ENCODE measurements at regions not wholly inside any gene's neighbourhood (a gene's known extent, or its start where the extent isn't known, plus 50 kb on each side); places are given as distances from the start of the nearest gene placed in this dataset.

GRCh38 chr16:48105976-48106375 lies 49.8 kb downstream of the ABCC12 start:
- WGBS = 90% methylated on average over 6 of the region's 6 CpGs
- no peak for DNase-seq (ENCODE audit: low read depth in 6 of 9, low spot score in 9 of 9)
- Histone ChIP-seq H3K9me3 (ENCODE audit: control insufficient read depth in 2 of 2, insufficient read depth in 1 of 2, low read length in 1 of 2) (no peaks in the 10 kb centered on the region), H3K4me1 (ENCODE audit: control insufficient read depth in 2 of 2, insufficient read depth in 2 of 2, low read length in 2 of 2) (no peaks in the 10 kb centered on the region), H3K4me3 (ENCODE audit: low read length in 2 of 2) (no peak overlapping the region), H3K27me3 (ENCODE audit: control insufficient read depth in 2 of 2, insufficient read depth in 1 of 2, low read length in 1 of 2) (no peaks in the 10 kb centered on the region), H3K27ac (ENCODE audit: low read depth in 1 of 2, low read length in 1 of 2) (no peak overlapping the region), H3K36me3 (ENCODE audit: control insufficient read depth in 2 of 2, insufficient read depth in 2 of 2, low read length in 1 of 2) (no peaks in the 10 kb centered on the region)

- Histone ChIP-seq H3K4me3 (ENCODE audit: low read length in 2 of 2) (no peak overlapping the region), H3K36me3 (ENCODE audit: control insufficient read depth in 2 of 2, insufficient read depth in 2 of 2, low read length in 1 of 2) (no peaks in the 10 kb centered on the region), H3K27me3 (ENCODE audit: control insufficient read depth in 2 of 2, insufficient read depth in 1 of 2, low read length in 1 of 2) (no peaks in the 10 kb centered on the region), H3K4me1 (ENCODE audit: control insufficient read depth in 2 of 2, insufficient read depth in 2 of 2, low read length in 2 of 2) (no peaks in the 10 kb centered on the region), H3K27ac (ENCODE audit: low read depth in 1 of 2, low read length in 1 of 2) (no peak overlapping the region), H3K9me3 (ENCODE audit: control insufficient read depth in 2 of 2, insufficient read depth in 1 of 2, low read length in 1 of 2) (no peaks in the 10 kb centered on the region)
- no peak for DNase-seq (ENCODE audit: low read depth in 6 of 9, low spot score in 9 of 9)
- WGBS = 90% methylated on average over 4 of the region's 4 CpGs
These were observed 50.3 kb downstream of the ABCC12 start for GRCh38 chr16:48105456-48105855.

- WGBS = 88% methylated on average over 6 of the region's 6 CpGs
- no peak overlapping the region for H3K4me3 ChIP-seq (ENCODE audit: low read length in 2 of 2)
- no peak overlapping the region for H3K27ac ChIP-seq (ENCODE audit: low read depth in 1 of 2, low read length in 1 of 2)
- no peaks in the 10 kb centered on the region for H3K36me3 ChIP-seq (ENCODE audit: control insufficient read depth in 2 of 2, insufficient read depth in 2 of 2, low read length in 1 of 2)
- no peaks in the 10 kb centered on the region for H3K9me3 ChIP-seq (ENCODE audit: control insufficient read depth in 2 of 2, insufficient read depth in 1 of 2, low read length in 1 of 2)
- DNase-seq (ENCODE audit: low read depth in 6 of 9, low spot score in 9 of 9) = no peak
- H3K4me1 ChIP-seq (ENCODE audit: control insufficient read depth in 2 of 2, insufficient read depth in 2 of 2, low read length in 2 of 2) = no peaks in the 10 kb centered on the region
- H3K27me3 ChIP-seq (ENCODE audit: control insufficient read depth in 2 of 2, insufficient read depth in 1 of 2, low read length in 1 of 2) = no peaks in the 10 kb centered on the region
These were observed 52.2 kb downstream of the ABCC12 start for GRCh38 chr16:48103591-48103990.

GRCh38 chr16:48102083-48103008 lies 53.4 kb downstream of the ABCC12 start:
- no peaks in the 10 kb centered on the region for H3K36me3 ChIP-seq (ENCODE audit: control insufficient read depth in 2 of 2, insufficient read depth in 2 of 2, low read length in 1 of 2)
- H3K4me1 ChIP-seq (ENCODE audit: control insufficient read depth in 2 of 2, insufficient read depth in 2 of 2, low read length in 2 of 2) = no peaks in the 10 kb centered on the region
- no peaks in the 10 kb centered on the region for H3K27me3 ChIP-seq (ENCODE audit: control insufficient read depth in 2 of 2, insufficient read depth in 1 of 2, low read length in 1 of 2)
- 89% methylated on average over 15 of the region's 15 CpGs for WGBS
- H3K27ac ChIP-seq (ENCODE audit: low read depth in 1 of 2, low read length in 1 of 2) = no peak overlapping the region
- no peaks in the 10 kb centered on the region for H3K9me3 ChIP-seq (ENCODE audit: control insufficient read depth in 2 of 2, insufficient read depth in 1 of 2, low read length in 1 of 2)
- DNase-seq (ENCODE audit: low read depth in 6 of 9, low spot score in 9 of 9) = no peak
- no peak overlapping the region for H3K4me3 ChIP-seq (ENCODE audit: low read length in 2 of 2)

- Histone ChIP-seq H3K9me3 (ENCODE audit: control insufficient read depth in 2 of 2, insufficient read depth in 1 of 2, low read length in 1 of 2) (no peaks in the 10 kb centered on the region), H3K36me3 (ENCODE audit: control insufficient read depth in 2 of 2, insufficient read depth in 2 of 2, low read length in 1 of 2) (no peaks in the 10 kb centered on the region), H3K27ac (ENCODE audit: low read depth in 1 of 2, low read length in 1 of 2) (no peak overlapping the region), H3K27me3 (ENCODE audit: control insufficient read depth in 2 of 2, insufficient read depth in 1 of 2, low read length in 1 of 2) (no peaks in the 10 kb centered on the region), H3K4me1 (ENCODE audit: control insufficient read depth in 2 of 2, insufficient read depth in 2 of 2, low read length in 2 of 2) (no peaks in the 10 kb centered on the region), H3K4me3 (ENCODE audit: low read length in 2 of 2) (no peak overlapping the region)
- 72% methylated on average over 13 of the region's 13 CpGs for WGBS
- no peak for DNase-seq (ENCODE audit: low read depth in 6 of 9, low spot score in 9 of 9)
These were observed 54.6 kb downstream of the ABCC12 start for GRCh38 chr16:48101069-48101674.

- Histone ChIP-seq H3K36me3 (ENCODE audit: control insufficient read depth in 2 of 2, insufficient read depth in 2 of 2, low read length in 1 of 2) (no peaks in the 10 kb centered on the region), H3K27ac (ENCODE audit: low read depth in 1 of 2, low read length in 1 of 2) (no peak overlapping the region), H3K27me3 (ENCODE audit: control insufficient read depth in 2 of 2, insufficient read depth in 1 of 2, low read length in 1 of 2) (no peaks in the 10 kb centered on the region), H3K4me3 (ENCODE audit: low read length in 2 of 2) (no peak overlapping the region), H3K9me3 (ENCODE audit: control insufficient read depth in 2 of 2, insufficient read depth in 1 of 2, low read length in 1 of 2) (no peaks in the 10 kb centered on the region), H3K4me1 (ENCODE audit: control insufficient read depth in 2 of 2, insufficient read depth in 2 of 2, low read length in 2 of 2) (no peaks in the 10 kb centered on the region)
- WGBS = 93% methylated on average over 5 of the region's 5 CpGs
- no peak for DNase-seq (ENCODE audit: low read depth in 6 of 9, low spot score in 9 of 9)
These were observed 56.3 kb downstream of the ABCC12 start for GRCh38 chr16:48099455-48099854.

GRCh38 chr16:48098472-48098871 lies 57.3 kb downstream of the ABCC12 start:
- Histone ChIP-seq H3K27ac (ENCODE audit: low read depth in 1 of 2, low read length in 1 of 2) (no peak overlapping the region), H3K4me1 (ENCODE audit: control insufficient read depth in 2 of 2, insufficient read depth in 2 of 2, low read length in 2 of 2) (no peaks in the 10 kb centered on the region), H3K27me3 (ENCODE audit: control insufficient read depth in 2 of 2, insufficient read depth in 1 of 2, low read length in 1 of 2) (no peaks in the 10 kb centered on the region), H3K9me3 (ENCODE audit: control insufficient read depth in 2 of 2, insufficient read depth in 1 of 2, low read length in 1 of 2) (no peaks in the 10 kb centered on the region), H3K4me3 (ENCODE audit: low read length in 2 of 2) (no peak overlapping the region), H3K36me3 (ENCODE audit: control insufficient read depth in 2 of 2, insufficient read depth in 2 of 2, low read length in 1 of 2) (no peaks in the 10 kb centered on the region)
- DNase-seq (ENCODE audit: low read depth in 6 of 9, low spot score in 9 of 9) = no peak
- 96% methylated on average over 2 of the region's 2 CpGs for WGBS

- Histone ChIP-seq H3K27ac (ENCODE audit: low read depth in 1 of 2, low read length in 1 of 2) (no peak overlapping the region), H3K4me1 (ENCODE audit: control insufficient read depth in 2 of 2, insufficient read depth in 2 of 2, low read length in 2 of 2) (no peaks in the 10 kb centered on the region), H3K9me3 (ENCODE audit: control insufficient read depth in 2 of 2, insufficient read depth in 1 of 2, low read length in 1 of 2) (no peaks in the 10 kb centered on the region), H3K4me3 (ENCODE audit: low read length in 2 of 2) (no peak overlapping the region), H3K36me3 (ENCODE audit: control insufficient read depth in 2 of 2, insufficient read depth in 2 of 2, low read length in 1 of 2) (no peaks in the 10 kb centered on the region), H3K27me3 (ENCODE audit: control insufficient read depth in 2 of 2, insufficient read depth in 1 of 2, low read length in 1 of 2) (no peaks in the 10 kb centered on the region)
- 70% methylated on average over 14 of the region's 14 CpGs for WGBS
- DNase-seq (ENCODE audit: low read depth in 6 of 9, low spot score in 9 of 9) = no peak
These were observed 64.7 kb downstream of the ABCC12 start for GRCh38 chr16:48091117-48091516.

GRCh38 chr16:48089053-48089792 lies 66.6 kb downstream of the ABCC12 start:
- Histone ChIP-seq H3K27me3 (ENCODE audit: control insufficient read depth in 2 of 2, insufficient read depth in 1 of 2, low read length in 1 of 2) (no peaks in the 10 kb centered on the region), H3K4me3 (ENCODE audit: low read length in 2 of 2) (no peak overlapping the region), H3K27ac (ENCODE audit: low read depth in 1 of 2, low read length in 1 of 2) (no peak overlapping the region), H3K36me3 (ENCODE audit: control insufficient read depth in 2 of 2, insufficient read depth in 2 of 2, low read length in 1 of 2) (no peaks in the 10 kb centered on the region), H3K9me3 (ENCODE audit: control insufficient read depth in 2 of 2, insufficient read depth in 1 of 2, low read length in 1 of 2) (no peaks in the 10 kb centered on the region), H3K4me1 (ENCODE audit: control insufficient read depth in 2 of 2, insufficient read depth in 2 of 2, low read length in 2 of 2) (no peaks in the 10 kb centered on the region)
- WGBS = 86% methylated on average over 4 of the region's 4 CpGs
- DNase-seq (ENCODE audit: low read depth in 6 of 9, low spot score in 9 of 9) = no peak
